Left cardiac atrium (tissue), 4 donors: ENCODE measurements at regions not wholly inside any gene's neighbourhood (a gene's known extent, or its start where the extent isn't known, plus 50 kb on each side); places are given as distances from the start of the nearest gene placed in this dataset.

Experiments
- ATAC-seq, 2 donors: fragments of 200-7000 bp; cut with Tn5 transposase; one replicate each; pipeline ENCODE4 v1.9.1; 2020; ENCODE audit warnings: mild to moderate bottlenecking in 2 of 2, moderate library complexity in 2 of 2
- DNase-seq: peaks from one replicate; pipeline ENCODE4 v3.0.0-alpha.2; 2020
- intact Hi-C, 2 donors: fragments of 100-400 bp; cut with DNase I; formaldehyde crosslinking; loops; one replicate each; pipeline versions ENCODE4 v1.14.1 to v1.15.1; 2022 to 2023
- donor health status: DM: no; HTN: yes; CAD: no.
- donor health status: DM: no; HTN: yes; CAD: no; lungs with severe emphysema.
- donor health status: DM: yes; HTN: yes; CAD: no.
- donor health status: Dilated cardiomyopathy.

- DNase-seq (no peak), ATAC-seq (no peak)
- intact Hi-C loops = no loop called here
Observed at GRCh38 chr5:6830643-6831239, 117.5 kb downstream of the TENT4A start.

- intact Hi-C loops = no loop called here
- no peak for ATAC-seq
- DNase-seq = no peak
Observed at GRCh38 chr5:6831678-6832671, 118.7 kb downstream of the TENT4A start.

GRCh38 chr5:6832994-6833393 lies 119.8 kb downstream of the TENT4A start:
- peak in 1 of 2 donors; percentile 47 for ATAC-seq
- intact Hi-C loops = no loop called here
- no peak for DNase-seq

- no peak for DNase-seq
- intact Hi-C loops = no loop called here
- ATAC-seq = no peak
Observed at GRCh38 chr5:6833406-6833805, 120.2 kb downstream of the TENT4A start.

GRCh38 chr5:6837095-6837494 lies 123.9 kb downstream of the TENT4A start:
- intact Hi-C loops = no loop called here
- ATAC-seq (no peak), DNase-seq (no peak)

GRCh38 chr5:6837519-6838110 lies 124.4 kb downstream of the TENT4A start:
- intact Hi-C loops = no loop called here
- no peak for DNase-seq
- ATAC-seq = no peak

- no peak for ATAC-seq
- DNase-seq = no peak
- intact Hi-C loops = no loop called here
Observed at GRCh38 chr5:6838736-6839135, 125.5 kb downstream of the TENT4A start.

- DNase-seq (no peak), ATAC-seq (no peak)
- intact Hi-C loops = no loop called here
Observed at GRCh38 chr5:6840136-6840793, 127.0 kb downstream of the TENT4A start.

- no peak for ATAC-seq
- DNase-seq = no peak
- intact Hi-C loops = no loop called here
Observed at GRCh38 chr5:6843335-6843734, 130.1 kb downstream of the TENT4A start.

GRCh38 chr5:6843821-6844220 lies 130.6 kb downstream of the TENT4A start:
- no peak for DNase-seq
- intact Hi-C loops = no loop called here
- ATAC-seq = no peak

- ATAC-seq (no peak), DNase-seq (no peak)
- intact Hi-C loops = no loop called here
Observed at GRCh38 chr5:6845856-6846255, 132.6 kb downstream of the TENT4A start.

- ATAC-seq (no peak), DNase-seq (no peak)
- intact Hi-C loops = no loop called here
Observed at GRCh38 chr5:6847870-6848269, 134.6 kb downstream of the TENT4A start.

- ATAC-seq (no peak), DNase-seq (no peak)
- intact Hi-C loops = no loop called here
Observed at GRCh38 chr5:6849316-6850105, 136.3 kb downstream of the TENT4A start.

GRCh38 chr5:6850106-6850432 lies 136.8 kb downstream of the TENT4A start:
- no peak for ATAC-seq
- DNase-seq = no peak
- intact Hi-C loops = no loop called here

- ATAC-seq = no peak
- intact Hi-C loops = no loop called here
- DNase-seq = no peak
Observed at GRCh38 chr5:6856653-6857052, 143.4 kb downstream of the TENT4A start.

GRCh38 chr5:6858419-6858818 lies 145.2 kb downstream of the TENT4A start:
- intact Hi-C loops = no loop called here
- ATAC-seq = peak in 1 of 2 donors; percentile 34
- no peak for DNase-seq

- DNase-seq (no peak), ATAC-seq (no peak)
- intact Hi-C loops = no loop called here
Observed at GRCh38 chr5:6859023-6859422, 145.8 kb downstream of the TENT4A start.

- DNase-seq = no peak
- no peak for ATAC-seq
- intact Hi-C loops = no loop called here
Observed at GRCh38 chr5:6859951-6860638, 146.9 kb downstream of the TENT4A start.

GRCh38 chr5:6861036-6861435 lies 147.8 kb downstream of the TENT4A start:
- no peak for ATAC-seq
- DNase-seq = no peak
- intact Hi-C loops = no loop called here
